ENCODE measurements at regions not wholly inside any gene's neighbourhood (a gene's known extent, or its start where the extent isn't known, plus 50 kb on each side); places are given as distances from the start of the nearest gene placed in this dataset.
A peak's percentile ranks its signal among the peaks of the same experiment; 100 is the strongest.
"Not testable (repeated sequence)": the region's sequence is repeated elsewhere in the genome, so short reads cannot be mapped to it uniquely, and the experiment has no call there.

GRCh38 chr3:137194301-137194700 is 236.5 kb downstream of the IL20RB start:
- FAIRE-seq: no peak
- DNase-seq (ENCODE audit: extremely low spot score, insufficient read length, low read depth): no peak

- FAIRE-seq; DNase-seq (ENCODE audit: extremely low spot score, insufficient read length, low read depth): not testable (repeated sequence)
These were observed 240.6 kb downstream of the IL20RB start for GRCh38 chr3:137198374-137198773.

GRCh38 chr3:137199678-137200077 is 241.9 kb downstream of the IL20RB start:
- DNase-seq (ENCODE audit: extremely low spot score, insufficient read length, low read depth): no peak
- FAIRE-seq: peak; percentile 41

DNA sequence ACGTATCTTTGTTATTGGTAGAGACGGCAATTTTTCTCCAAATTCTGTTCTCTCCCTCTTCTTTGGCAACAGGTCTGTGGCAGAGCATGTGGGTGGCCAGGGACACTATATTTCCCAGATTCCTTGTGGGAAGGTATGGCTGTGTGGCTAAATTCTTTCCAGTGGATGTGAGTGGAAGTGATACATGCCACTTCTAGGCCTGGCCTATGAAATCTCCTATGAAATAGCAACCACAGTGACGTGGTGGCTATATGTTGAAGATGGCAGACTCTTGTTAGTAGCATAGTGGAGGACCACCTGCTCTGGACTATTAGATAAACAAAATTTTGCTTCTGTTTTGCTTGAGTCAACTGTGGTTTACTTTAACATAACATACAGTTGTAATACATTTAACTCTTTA is 243.3 kb downstream of the IL20RB start:
- DNase-seq (ENCODE audit: extremely low spot score, insufficient read length, low read depth): no peak
- no peak for FAIRE-seq

GRCh38 chr3:137202941-137203340 is 245.2 kb downstream of the IL20RB start:
- FAIRE-seq: no peak
- DNase-seq (ENCODE audit: extremely low spot score, insufficient read length, low read depth): no peak

DNA sequence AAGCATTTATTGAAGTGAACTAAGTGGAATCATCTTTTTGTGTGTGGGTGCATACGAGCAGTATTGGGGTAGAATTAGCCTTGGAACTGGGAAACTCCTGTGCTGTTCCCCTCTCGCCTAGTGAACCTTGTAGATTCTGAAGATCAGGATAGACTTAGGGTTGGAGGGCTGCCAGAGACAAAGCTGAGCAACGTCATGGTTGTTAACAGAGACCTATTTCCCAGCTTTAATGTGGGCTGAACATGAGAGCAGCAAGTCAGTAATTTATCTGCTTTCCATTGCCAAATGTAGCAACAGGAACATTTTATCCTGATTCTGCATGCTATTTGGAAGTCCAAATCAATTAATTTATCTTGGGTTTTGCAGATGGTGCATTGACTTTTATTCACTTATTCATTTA is 246.6 kb downstream of the IL20RB start:
- FAIRE-seq: no peak

GRCh38 chr3:137205394-137206045 is 247.7 kb downstream of the IL20RB start:
- FAIRE-seq: no peak
- DNase-seq (ENCODE audit: extremely low spot score, insufficient read length, low read depth): no peak

More for the DNA sequence above, 246.6 kb downstream of the IL20RB start:
- DNase-seq (ENCODE audit: extremely low spot score, insufficient read length, low read depth): no peak

DNA sequence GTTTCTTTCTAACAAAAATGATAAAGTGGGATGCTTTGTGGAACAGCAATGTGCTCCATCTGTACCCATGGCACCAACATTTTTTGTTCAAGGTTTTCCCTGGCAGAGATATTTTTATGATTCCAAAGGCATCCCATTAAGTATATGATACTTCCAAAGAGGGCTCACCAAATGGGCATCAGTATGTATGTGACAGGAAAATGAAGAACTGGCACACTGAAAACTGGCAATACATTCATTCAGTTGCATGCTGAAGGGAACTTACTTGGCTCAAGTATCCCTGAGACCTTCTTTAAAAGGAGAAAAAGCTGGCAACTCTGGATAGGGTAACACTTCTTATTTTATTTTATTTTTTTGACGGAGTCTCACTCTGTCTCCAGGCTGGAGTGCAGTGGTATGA is 249.8 kb downstream of the IL20RB start:
- FAIRE-seq (no peak), DNase-seq (ENCODE audit: extremely low spot score, insufficient read length, low read depth) (no peak)

GRCh38 chr3:137217733-137218132 is 259.9 kb downstream of the IL20RB start:
- no peak for DNase-seq (ENCODE audit: extremely low spot score, insufficient read length, low read depth)
- FAIRE-seq: no peak

- FAIRE-seq: no peak
- no peak for DNase-seq (ENCODE audit: extremely low spot score, insufficient read length, low read depth)
These were observed 262.1 kb downstream of the IL20RB start for GRCh38 chr3:137219801-137220445.

DNA sequence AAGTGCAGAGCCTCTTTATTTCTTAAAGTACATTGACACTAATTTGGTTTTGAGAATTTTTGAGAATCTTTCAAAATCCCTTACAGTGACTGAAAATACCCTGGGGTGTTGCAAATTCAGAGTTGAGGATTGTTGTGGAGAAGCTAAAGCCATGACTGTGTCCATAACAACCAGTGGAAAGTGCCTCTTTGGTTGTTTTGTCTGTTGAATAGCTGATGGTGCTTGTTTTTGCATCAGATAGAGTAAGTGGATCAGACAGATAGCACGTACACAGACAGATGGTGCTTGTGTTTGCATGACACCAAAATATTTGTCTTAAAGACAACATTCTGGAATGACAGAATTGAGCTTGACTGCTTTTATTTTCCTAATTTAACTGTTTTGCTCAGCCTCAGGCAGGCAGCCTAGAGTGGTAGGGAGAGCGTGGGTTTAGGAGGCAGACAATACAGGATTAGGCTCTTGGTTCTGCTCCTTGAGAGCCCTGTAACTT is 265.0 kb downstream of the IL20RB start:
- no peak for FAIRE-seq
- DNase-seq (ENCODE audit: extremely low spot score, insufficient read length, low read depth): no peak

- FAIRE-seq (no peak), DNase-seq (ENCODE audit: extremely low spot score, insufficient read length, low read depth) (no peak)
These were observed 266.7 kb downstream of the IL20RB start for GRCh38 chr3:137224464-137224863.

GRCh38 chr3:137242836-137243400 is 285.1 kb downstream of the IL20RB start:
- DNase-seq (ENCODE audit: extremely low spot score, insufficient read length, low read depth) (no peak), FAIRE-seq (no peak)

DNA sequence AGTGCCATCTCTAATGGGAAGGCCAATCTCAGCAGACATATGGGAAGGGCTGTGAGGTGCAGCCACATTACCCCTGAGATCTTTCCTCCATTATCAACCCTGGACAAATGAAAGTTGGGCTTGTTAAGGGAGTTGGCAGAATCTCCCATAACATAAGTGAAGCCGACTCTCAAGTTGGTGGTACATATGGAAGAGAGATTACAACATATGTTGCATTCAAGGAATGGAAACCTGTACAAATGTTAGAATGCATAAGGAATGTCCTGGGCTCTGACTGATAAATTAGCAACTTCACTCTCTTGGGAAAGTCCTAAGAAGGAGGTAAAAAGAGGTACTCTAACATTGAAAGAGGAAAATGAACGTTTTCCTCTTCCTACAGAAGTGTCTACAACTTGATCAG is 288.7 kb downstream of the IL20RB start:
- FAIRE-seq: no peak
- DNase-seq (ENCODE audit: extremely low spot score, insufficient read length, low read depth): no peak

DNA sequence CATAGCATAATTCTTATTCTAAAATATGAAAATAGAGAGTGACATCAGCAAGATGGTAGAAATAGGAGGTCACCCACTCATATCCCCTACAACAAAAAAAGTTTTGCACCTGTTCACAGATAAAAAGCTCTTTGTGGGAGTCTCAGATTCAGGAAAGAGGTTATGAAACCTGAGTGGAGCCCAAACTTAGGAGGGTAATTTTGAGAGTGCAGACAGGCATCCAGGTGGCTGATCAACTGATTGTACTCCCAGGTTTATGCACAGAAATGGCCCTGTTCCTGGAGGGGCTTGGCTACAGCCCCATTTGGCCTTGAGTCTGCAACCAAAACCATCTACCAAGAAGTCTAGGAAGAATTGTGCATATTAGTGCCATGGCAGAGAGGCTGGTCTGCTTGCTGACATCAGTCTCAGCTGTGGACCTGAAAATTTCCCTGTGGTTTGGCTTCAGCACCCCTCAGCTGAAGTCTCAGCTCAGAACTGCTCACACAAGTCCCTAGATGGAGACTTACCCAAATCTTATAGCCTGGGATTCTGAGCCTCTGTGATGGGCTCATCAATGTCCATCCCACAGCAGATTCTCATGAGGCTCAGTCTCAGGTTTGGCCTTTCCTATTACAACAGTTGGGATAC is 291.6 kb downstream of the IL20RB start:
- DNase-seq (ENCODE audit: extremely low spot score, insufficient read length, low read depth) (no peak), FAIRE-seq (no peak)

- FAIRE-seq: no peak
- no peak for DNase-seq (ENCODE audit: extremely low spot score, insufficient read length, low read depth)
These were observed 301.3 kb downstream of the IL20RB start for GRCh38 chr3:137259089-137259488.

- no peak for DNase-seq (ENCODE audit: extremely low spot score, insufficient read length, low read depth)
These were observed 301.9 kb downstream of the IL20RB start for GRCh38 chr3:137259701-137260100.

DNA sequence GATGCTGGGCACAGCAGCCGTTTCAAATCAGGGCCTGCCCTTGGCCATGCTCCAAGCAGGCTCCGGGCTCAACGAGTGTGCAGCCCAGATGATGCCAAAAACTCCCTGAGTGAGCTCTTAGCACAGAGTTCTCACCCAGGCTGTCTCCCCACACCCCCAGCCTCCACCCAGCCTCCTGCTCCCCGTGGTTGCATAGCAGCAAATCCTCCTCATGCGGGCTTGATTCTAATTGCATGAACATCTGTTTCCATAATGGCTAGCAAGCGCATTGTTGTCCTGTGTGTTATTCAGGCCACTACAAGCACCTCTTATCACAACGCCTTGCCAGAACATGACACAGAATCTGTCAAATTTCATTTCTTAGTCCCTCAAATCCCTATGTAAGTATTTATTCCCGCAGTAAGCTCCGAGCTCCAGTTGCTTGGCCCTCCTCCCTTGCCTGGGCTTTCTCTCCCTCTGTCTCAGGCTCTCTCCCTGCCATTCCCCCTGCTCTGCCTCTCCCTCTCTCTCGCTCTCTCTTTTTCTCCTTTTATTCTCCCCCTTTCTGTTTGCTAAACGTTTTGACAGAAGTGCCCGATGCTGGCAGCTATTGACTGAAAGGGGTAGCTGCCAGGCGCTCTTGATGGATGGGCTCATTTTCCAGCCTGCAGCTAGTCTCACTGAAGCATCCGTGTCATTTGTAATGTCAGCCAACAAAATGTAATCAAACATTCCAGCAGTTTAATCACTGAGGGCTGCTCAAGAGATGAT is 306.5 kb downstream of the IL20RB start:
- DNase-seq (ENCODE audit: extremely low spot score, insufficient read length, low read depth): no peak
- no peak for FAIRE-seq

More at GRCh38 chr3:137259701-137260100, 301.9 kb downstream of the IL20RB start:
- no peak for FAIRE-seq

- DNase-seq (ENCODE audit: extremely low spot score, insufficient read length, low read depth) (no peak), FAIRE-seq (no peak)
These were observed 307.1 kb downstream of the IL20RB start for GRCh38 chr3:137264843-137265330.

DNA sequence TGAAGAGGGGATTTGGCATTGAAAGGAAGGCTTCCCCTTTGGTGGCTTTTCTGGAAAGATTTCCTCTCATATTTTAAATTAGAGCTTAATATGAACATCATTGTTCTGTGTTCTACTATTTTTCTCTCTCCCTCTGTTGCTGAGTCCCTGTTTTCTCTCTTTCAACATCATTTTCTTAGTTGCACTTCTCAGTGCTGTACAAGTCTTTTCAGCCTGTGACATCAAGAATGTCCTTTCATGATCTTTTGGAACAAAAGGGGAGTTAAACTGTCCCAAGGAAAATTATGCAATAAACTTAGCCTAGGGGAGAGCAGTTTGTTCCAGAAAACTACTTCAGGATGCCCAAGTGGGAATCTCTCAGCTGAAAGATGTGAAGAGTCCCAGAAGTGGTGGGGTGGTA is 325.1 kb downstream of the IL20RB start:
- FAIRE-seq (no peak), DNase-seq (ENCODE audit: extremely low spot score, insufficient read length, low read depth) (no peak)

All from GM18507 (cell line).